GM21619 (cell line): ENCODE measurements at regions not wholly inside any gene's neighbourhood (a gene's known extent, or its start where the extent isn't known, plus 50 kb on each side); places are given as distances from the start of the nearest gene placed in this dataset.
"Not testable (repeated sequence)": the region's sequence is repeated elsewhere in the genome, so short reads cannot be mapped to it uniquely, and the experiment has no call there.

Source experiments
- ATAC-seq: cut with Tn5 transposase; IDR thresholded peaks from one replicate; pipeline ENCODE4 v1.9.1; 2021; ENCODE audit not compliant: unreplicated experiment

- no peak for ATAC-seq
Measured at GRCh38 chr4:112086036-112086434, 59.2 kb upstream of the FAM241A start.

GRCh38 chr4:112086661-112087060 is 58.6 kb upstream of the FAM241A start:
- ATAC-seq = not testable (repeated sequence)

- ATAC-seq = not testable (repeated sequence)
Measured at GRCh38 chr4:112092330-112092729, 52.9 kb upstream of the FAM241A start.

- ATAC-seq = no peak
Measured at GRCh38 chr4:112093636-112094202, 51.5 kb upstream of the FAM241A start.

- ATAC-seq = no peak
Measured at GRCh38 chr4:112094330-112094729, 50.9 kb upstream of the FAM241A start.
